AG04449 (cell line): ENCODE measurements at regions not wholly inside any gene's neighbourhood (a gene's known extent, or its start where the extent isn't known, plus 50 kb on each side); places are given as distances from the start of the nearest gene placed in this dataset.

Experiments
- CTCF ChIA-PET: fragments of 350-600 bp; formaldehyde crosslinking; extraction: SDS; loops from one replicate; lab custom pipeline; 2021; ENCODE audit warnings: antibody characterized with exemption; lab: Yijun Ruan, JAX
- POLR2A ChIA-PET: fragments of 400-600, 350-600 bp; formaldehyde crosslinking; extraction: SDS; loops from one replicate; lab custom pipeline; 2020; ENCODE audit warnings: antibody characterized with exemption, inconsistent platforms; lab: Yijun Ruan, JAX
- DNase-seq: peaks from one replicate; pipeline ENCODE4 v3.0.0-alpha.2; 2010; ENCODE audit warnings: low read depth, low spot score
- H3K4me3 ChIP-seq: 2 replicates; pipeline ENCODE4 v1.5.1; 2011; ENCODE audit warnings: low read depth, mild to moderate bottlenecking, control low read depth, low read length
- TF ChIP-seq, protein P1 (sequence below): IDR thresholded peaks from one replicate; pipeline ENCODE4 v1.5.1; 2011; ENCODE audit warnings: mild to moderate bottlenecking, moderate library complexity, low read length, control low read depth, inconsistent platforms; ENCODE audit not compliant: insufficient read depth; ENCODE audit errors: missing control alignments

DNA sequence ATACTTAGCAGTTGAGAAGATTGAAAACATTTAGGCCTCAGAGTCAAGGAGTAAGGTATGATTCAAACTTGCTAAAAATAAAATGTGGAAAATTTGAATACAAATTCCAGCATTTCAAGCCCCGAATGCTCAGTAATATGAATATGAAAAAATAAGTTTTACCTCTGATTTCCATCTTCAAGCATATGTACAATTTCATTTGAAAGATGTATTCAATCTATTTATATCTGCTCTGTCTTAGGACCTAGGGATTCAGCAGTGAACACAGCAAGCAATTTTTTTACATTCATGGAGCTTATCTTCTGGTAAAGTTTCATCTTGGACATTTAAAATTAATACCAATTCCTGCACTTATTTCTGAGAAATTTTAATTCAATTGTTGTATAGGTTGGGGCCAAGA is 262.7 kb upstream of the FOXQ1 start:
- no peak for DNase-seq
- TF ChIP-seq, protein P1, sequence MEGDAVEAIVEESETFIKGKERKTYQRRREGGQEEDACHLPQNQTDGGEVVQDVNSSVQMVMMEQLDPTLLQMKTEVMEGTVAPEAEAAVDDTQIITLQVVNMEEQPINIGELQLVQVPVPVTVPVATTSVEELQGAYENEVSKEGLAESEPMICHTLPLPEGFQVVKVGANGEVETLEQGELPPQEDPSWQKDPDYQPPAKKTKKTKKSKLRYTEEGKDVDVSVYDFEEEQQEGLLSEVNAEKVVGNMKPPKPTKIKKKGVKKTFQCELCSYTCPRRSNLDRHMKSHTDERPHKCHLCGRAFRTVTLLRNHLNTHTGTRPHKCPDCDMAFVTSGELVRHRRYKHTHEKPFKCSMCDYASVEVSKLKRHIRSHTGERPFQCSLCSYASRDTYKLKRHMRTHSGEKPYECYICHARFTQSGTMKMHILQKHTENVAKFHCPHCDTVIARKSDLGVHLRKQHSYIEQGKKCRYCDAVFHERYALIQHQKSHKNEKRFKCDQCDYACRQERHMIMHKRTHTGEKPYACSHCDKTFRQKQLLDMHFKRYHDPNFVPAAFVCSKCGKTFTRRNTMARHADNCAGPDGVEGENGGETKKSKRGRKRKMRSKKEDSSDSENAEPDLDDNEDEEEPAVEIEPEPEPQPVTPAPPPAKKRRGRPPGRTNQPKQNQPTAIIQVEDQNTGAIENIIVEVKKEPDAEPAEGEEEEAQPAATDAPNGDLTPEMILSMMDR: no peak
- ChIA-PET CTCF (no interaction called here), POLR2A (no interaction called here)
- H3K4me3 ChIP-seq: no peak overlapping the region

DNA sequence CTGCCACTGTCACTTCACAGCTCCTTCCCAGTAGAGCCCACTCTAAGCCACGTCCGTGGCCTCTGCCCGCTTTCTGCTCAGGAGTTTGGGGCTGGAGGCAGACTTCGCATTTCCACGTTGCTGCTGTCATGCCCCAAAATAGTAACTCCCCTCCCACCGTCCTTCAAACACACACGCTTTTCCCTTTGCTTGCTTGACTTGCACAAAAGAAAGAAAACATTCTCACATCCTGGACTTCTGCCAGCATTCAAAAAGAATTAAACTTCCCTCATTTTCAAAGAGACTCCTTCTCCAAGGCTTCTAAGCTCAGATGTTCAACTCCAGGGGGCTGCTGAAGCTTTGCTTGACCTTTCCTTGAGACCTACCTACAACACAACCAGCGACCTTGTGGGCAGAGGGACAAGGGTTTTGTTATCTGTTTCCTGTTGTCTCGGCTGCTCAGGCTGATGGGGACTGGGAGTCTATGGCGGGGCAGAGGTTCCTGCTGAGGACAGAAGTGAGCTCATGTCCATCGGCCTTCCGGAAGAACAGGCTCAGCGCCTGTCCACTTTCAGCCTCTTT is 263.8 kb upstream of the FOXQ1 start:
- TF ChIP-seq, protein P1: no peak
- ChIA-PET POLR2A (no interaction called here), CTCF (no interaction called here)
- H3K4me3 ChIP-seq: no peak overlapping the region
- DNase-seq: no peak

DNA sequence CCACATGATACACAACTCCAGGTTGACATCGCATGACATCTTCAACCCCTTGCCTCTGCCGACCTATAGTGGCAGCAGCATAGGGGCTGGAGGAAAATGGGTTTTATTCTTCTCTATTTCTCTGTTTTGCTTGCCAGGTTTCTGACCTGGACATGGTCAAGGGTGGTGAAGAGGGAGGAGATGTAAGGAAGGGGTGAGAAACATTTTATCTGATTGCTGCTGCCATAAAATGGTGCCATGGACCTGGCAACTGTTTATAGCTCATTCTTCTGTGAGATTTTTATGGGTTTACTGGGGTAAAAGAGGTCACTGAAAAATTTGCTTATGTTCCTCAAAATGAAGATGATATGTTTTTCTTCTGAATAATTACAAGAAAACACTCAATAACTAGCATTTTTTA is 266.7 kb upstream of the FOXQ1 start:
- ChIA-PET CTCF (no interaction called here), POLR2A (no interaction called here)
- no peak overlapping the region for H3K4me3 ChIP-seq
- no peak for DNase-seq
- TF ChIP-seq, protein P1: no peak

DNA sequence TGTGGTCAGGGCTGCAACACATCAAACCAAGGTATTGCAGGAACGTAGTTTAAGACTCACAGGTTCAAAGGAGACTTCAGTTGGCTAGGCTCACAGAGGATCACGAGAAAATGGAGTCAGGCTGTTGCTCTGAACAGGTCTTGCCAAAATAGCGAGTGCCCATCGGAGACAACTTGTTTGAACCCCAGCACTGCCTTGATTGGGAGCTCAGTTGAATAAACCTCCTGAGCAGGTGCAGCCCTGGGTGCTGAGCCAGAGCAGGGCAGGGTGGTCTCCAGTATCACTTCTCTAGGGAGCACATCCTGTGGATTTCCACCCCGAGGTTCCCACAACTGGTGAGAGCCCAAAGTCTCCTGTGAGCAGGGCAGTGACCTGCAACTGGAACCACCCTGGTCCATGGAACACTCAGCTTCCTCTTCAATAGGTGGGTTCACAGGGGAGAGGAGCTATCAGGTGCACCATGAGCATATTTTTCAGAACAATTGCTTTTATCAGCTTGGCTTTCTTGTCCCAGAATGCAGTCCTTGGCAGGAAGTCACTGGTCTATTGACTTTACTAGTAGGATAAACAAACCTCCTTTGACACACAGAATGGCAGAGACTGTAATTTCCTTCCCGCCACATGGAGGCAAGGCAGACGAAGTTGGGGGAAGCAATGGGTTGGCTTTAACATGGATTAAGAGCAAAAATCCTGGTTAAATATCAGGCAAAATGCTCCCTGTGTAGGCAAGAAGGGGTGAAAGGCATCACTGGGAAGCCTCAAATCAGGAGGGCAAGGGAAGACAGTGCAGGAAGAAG is 267.7 kb upstream of the FOXQ1 start:
- POLR2A ChIA-PET: no interaction called here
- H3K4me3 ChIP-seq: no peak overlapping the region
- DNase-seq: no peak
- CTCF ChIA-PET: no interaction called here
- TF ChIP-seq, protein P1: no peak

DNA sequence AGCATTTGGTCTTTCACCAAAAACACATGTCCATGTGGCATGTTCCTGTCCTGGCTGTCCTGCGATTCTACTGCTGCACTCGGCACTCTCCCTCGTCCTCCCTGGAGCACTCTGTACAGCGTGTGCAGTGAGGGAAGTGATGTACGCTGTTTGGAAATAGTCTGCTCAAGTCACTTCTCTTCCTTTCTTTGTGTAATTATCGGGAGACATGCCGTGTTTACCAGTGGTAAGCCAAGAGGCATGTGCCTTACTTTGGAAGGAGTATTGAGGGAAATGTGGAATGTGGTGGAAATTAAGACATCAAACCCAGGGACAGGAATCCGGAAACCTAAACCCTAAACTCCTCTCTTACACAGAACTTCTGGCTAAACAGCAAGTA is 268.5 kb upstream of the FOXQ1 start:
- ChIA-PET POLR2A (no interaction called here), CTCF (no interaction called here)
- no peak for DNase-seq
- H3K4me3 ChIP-seq: no peak overlapping the region
- TF ChIP-seq, protein P1: no peak

DNA sequence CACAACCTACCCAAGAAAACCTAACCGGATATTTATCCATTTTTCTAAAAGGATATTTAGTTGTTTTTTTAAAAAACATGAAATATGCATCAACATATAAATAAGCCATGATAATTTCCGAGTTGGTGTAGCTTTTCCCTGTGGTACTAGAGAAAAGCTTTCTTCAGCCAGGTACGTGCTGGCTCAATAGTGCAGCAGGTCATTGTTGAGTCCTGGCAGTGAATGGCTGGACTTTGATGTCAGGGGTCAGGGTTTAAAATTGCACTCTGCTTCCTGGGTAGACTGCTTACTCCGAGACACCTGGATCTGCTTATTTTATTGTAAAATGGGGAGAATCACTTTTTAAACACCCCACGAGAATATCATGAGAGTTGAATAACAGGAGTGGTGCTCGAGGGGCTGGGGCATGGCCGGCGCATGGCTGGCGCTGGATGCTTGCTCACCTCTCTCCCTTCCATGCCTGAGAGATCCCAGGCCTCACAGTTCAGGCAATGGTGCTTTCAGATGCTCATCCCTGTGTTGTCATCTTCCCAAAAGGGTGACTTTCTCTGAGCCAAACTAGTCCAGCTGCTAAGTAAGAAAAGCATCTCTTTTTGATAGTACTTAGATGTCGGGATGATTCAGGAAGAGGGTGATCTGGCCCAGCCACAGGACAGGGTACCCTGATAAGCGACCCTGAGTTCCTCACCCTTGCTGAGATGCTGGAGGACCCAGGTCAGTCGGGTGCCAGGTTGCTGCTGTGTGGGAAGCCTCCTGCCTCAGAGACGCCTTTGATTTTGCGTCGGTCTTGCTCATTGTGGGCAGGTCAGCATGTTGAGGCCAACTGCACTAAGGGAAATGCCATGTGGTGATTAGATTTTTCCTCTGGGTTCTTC is 269.1 kb upstream of the FOXQ1 start:
- H3K4me3 ChIP-seq: no peak overlapping the region
- CTCF ChIA-PET: no interaction called here
- POLR2A ChIA-PET: no interaction called here
- DNase-seq: no peak
- TF ChIP-seq, protein P1: no peak
